Retina (tissue), 1 donor: ENCODE measurements at regions not wholly inside any gene's neighbourhood (a gene's known extent, or its start where the extent isn't known, plus 50 kb on each side); places are given as distances from the start of the nearest gene placed in this dataset.
"Not testable (repeated sequence)": the region's sequence is repeated elsewhere in the genome, so short reads cannot be mapped to it uniquely, and the experiment has no call there.

Experiments used
- DNase-seq: peaks from one replicate; pipeline ENCODE4 v3.0.0-alpha.2; 2016

DNA sequence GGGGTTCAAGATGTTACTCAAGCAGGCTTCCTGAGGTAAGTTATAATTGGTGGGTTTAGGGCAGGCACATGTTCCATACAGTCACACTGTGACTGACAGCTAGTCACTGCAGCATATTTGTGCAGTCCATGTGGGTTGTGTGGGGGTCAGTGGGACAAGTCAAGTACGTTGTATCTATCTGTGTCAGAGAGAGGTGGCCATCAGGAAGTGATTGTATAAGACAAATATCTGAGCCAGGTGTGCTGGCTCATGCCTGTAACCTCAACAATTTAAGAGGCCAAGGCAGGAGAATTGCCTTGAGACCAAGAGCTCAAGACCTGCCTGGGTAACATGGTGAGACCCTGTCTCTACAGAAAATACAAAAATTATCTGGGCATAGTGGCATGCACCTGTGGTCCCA, 509.3 kb downstream of the CENPC start:
- DNase-seq = no peak

DNA sequence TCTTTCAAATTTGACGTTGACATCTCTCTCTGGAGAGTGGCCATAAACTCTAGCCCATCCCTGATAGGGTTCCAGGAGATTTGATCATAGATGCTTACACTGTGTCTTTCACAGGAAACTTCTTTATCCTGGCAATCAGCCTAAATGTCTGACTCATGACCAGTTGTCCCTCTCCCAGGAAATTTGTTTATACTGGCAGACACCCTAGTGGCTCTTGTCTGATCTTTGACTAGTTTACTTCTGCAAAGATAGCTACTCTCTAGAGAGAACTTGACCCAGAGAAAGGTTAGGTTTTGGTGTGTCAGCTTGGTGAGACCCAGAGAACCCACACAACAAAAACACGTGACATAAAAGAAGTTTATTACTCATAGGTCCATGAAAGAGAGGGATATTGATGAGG, 509.8 kb downstream of the CENPC start:
- no peak for DNase-seq

DNA sequence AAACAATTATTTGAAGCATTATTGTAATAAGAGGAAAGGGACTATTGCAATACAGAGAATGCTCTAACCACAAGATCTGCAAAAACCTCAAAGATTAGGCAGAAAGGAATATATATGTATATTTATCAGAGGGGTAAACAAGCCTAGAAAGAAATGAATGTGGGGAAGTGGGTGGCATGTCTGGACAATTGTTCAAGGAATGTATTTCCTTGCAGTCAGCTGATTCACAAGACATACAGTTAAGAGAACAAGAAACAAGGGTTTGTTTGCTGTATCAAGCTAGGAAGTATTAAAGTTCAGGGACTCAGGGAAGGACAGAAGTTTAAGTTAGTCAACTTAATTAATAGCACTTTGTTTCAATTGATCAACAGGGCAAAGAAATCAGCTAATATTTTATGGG, 514.7 kb downstream of the CENPC start:
- DNase-seq = no peak

DNA sequence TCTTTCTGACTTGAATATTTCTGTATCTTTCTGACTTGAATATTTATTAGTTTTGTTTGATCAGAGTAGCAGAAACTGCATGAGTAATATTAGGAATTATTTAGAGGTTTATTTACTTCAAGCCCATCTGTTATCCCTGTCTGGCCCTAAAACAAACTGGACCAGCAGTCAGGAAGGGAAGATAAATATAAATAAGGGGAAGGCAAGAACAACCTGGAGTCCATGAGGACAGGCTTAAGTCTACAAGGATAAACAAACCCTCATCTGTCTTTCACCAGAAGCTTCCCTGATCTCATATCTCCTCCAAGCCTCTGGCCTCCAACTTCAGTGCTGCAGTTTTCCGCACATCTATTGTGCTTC, 524.9 kb downstream of the CENPC start:
- DNase-seq = no peak

DNA sequence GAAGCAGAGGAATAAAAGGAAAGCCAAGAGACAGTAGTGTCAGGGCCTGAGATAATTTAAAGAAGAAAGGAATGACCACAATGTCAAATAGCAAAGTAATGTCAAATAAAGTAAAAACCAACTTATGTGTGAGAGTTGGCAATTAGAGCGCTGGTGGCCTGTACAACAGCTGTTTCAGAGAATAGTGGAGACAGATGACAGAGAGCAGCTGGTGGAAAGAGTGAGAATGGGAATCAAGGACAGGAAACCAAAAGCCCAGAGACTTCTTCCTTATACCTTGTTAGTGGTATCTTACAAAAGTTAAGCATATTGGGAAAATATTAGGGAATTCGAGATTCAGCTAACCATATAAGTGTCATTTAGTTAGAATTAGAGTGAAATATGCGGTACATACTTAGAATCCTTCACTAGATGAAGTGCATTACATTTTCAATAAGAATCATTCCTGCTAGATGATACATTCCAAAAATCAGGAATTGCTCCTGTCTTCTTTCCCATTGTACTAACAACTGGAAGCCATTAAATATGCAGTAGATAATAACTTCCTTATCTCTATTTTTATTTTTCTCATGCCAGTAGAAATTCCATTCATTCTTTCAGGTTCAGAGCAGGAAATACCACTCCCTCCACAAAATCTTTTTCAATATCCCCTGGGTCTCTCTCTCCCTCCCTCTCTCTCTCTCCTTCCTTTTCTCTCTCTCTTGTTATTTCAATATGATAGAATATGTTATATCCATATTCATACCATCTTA, 525.4 kb downstream of the CENPC start:
- DNase-seq = no peak

DNA sequence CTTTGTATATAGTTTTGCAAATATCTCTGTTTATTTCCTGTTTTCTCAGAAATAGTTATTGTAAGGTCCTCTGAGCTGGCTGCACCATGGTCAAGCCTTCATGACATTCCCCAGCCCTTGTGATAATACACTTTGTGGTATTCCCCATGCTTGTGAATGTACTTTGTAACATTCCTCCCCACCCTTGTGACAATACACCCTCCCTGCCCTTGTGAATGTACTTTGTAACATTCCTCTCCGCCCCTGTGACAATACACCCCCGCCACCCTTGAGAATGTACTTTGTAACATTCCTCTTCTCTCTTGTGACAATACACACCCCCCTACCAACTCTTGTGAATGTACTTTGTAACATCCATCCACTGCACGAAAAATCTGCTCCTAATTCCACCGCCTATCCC, 530.7 kb downstream of the CENPC start:
- DNase-seq = no peak

DNA sequence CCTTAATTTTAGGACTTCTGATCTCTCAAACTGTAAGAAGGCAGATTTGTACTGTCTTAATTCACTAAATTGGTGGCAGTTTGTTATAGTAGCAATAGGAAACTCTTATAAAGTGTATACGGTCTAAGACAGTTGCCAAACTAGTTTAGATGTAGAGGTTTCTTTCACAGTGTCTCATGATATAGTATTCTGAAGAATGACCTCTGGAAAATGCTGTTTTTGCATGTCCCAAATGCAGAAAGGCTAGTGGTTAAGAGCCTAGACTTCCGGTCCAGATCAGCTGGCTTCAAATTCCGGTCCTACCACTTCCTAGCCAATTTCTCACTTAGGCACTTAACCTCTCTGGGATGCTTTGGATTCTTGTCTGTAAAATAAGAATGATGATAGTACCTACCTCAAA, 538.5 kb downstream of the CENPC start:
- DNase-seq = no peak

DNA sequence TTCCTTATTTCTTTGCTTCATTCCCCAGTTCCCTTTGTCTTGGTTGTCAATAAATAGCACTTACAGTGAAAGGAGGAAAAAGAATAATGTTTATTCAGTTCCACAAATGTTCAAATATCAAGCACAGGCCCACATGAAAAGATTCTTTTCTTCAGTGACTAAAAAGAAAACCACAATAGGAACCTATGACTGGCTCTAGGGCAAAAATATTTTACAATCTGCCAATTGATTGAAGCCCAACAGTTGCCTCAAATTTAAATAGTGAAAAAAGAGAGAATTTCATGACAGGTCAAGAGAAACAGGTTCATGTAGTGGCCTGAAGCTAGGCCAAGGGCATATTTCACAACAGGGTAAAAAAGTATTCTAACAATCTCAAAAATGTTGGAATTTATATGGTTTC, 553.8 kb downstream of the CENPC start:
- no peak for DNase-seq

DNA sequence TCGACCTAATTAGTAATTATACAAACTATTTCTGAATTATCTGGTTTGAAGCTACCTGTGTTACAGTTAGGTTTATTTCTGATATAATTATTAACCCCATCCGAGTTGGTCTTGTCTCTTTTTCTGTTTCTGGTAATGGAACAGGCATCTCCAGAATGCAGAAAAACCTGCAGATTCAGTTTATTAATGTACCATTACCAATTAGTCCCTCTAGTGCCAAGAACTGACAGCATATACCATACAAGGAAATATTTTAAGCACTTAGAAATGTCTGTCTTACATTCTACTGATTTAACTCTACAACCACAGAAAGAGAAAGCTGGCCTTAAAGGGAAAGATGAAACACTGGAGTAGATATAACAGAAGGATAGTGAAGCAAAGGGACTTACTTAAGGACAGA, 570.6 kb downstream of the CENPC start:
- no peak for DNase-seq

DNA sequence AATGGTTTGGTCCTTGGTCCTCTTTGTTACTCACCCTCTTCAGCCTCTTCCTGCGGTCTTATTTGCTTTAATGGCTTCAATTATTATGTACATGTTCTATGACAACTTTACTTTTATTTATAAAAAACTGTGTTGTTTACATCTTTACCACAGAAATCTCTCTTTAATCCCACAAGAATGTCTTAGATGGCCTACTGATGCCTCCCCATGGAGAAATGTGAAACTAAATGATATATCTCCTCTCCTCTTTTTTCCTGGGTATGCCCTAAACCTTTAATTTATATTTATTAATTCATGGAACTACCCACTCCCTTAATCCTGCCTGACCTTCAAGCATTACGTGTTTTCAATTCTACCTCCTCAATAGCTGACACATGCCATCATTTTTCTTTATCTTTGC, 573.2 kb downstream of the CENPC start:
- DNase-seq = no peak

DNA sequence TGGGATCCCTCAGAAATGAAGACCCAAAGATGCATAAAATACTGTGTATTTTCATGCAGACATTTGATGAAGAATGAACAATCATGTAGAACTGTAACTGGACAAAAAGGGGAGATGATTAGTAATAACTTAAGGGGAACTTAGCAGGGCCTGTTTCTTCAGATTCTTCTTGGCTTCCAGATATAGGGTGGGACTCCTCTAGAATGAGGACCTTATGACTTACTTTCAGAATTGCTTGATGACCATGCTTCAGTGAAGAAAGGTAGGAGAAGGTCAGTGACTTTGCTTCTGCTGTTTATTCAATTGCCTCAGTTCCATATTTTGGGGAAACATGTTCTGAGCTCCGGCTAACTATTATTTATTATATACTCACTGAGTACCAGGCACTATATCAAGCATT, 580.8 kb downstream of the CENPC start:
- no peak for DNase-seq

DNA sequence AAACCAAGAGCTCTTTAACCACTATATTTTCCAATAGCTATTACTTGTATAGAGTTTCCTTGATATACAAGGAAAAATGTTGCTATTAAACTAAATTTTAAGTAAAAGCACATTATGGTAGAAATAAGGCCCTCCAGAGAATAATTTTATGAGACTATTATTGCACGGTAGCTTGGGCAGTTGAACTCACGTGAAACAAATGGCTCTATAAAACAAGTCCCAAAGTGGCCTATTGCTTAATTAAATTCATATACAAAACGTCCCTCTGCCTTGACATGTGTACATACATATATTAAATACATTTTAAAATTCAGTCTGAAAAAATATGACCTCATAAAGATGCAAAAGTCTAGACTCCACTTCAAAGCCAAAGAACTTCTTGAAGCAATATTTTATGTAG, 582.2 kb downstream of the CENPC start:
- DNase-seq = no peak

DNA sequence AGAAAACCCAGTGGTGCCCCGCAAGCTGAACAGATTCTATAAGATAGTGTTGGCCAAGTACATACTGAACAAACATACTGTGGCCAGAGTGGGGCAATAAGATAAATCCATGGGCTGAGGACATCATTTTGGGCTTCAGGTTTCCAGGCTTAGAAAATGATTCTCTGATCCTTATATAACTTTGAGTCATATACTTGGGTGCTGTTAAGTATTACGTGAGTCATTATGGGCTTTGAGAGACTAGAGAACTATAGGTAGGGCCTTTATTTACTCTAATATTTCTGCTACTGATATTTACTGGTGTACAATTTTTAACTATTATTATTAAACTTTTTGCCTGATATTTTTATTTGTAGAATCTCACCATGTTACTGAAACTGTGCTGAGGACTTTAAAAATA, 586.1 kb downstream of the CENPC start:
- DNase-seq = no peak

DNA sequence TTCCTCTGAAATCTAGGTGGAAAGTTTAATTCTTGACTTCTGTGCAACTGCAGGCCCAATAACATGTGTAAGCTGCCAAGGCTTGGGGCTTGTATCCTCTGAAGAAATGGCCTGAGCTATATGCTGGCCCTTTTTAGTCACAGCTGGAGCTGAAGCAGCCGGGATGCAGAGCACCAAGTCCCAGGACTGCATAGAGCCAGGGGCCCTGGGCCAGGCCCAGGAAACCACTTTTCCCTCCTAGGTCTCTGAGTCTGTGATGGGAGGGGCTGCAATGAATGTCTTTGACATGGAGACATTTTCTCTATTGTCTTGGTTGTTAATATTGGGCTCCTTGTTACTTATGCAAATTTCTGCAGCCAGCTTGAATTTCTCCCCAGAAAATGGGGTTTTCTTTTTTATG, 588.5 kb downstream of the CENPC start:
- DNase-seq = no peak

DNA sequence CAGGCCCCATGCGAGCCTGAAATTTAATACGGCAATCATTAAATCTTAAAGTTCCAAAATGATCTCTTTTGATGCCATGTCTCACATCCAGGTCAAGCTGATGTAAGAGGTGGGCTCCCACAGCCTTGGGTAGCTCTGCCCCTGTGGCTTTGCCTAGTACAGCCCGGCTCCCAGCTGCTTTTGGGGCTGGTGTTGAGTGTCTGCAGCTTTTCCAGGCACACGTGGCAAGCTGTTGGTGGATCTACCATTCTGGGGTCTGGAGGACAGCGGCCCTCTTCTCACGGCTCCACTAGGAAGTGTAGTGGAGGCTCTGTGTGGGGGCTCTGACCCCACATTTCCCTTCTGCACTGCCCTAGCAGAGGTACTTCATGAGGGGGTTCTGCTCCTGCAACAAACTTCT, 588.9 kb downstream of the CENPC start:
- DNase-seq = no peak

DNA sequence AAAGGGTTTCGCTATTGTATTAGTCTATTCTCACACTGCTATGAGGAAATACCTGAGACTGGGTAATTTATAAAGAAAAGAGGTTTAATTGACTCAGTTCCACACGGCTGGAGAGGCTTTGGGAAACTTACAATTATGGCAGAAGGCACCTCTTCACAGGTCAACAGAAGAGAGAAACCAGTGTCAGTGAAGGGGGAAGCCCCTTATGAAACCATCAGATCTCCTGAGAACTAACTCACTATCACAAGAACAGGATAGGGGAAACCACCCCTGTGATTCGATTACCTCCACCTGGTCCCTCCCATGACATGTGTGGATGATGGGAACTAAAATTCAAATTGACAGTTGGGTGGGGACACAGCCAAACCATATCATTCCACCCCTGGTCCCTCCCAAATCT, 589.5 kb downstream of the CENPC start:
- no peak for DNase-seq

DNA sequence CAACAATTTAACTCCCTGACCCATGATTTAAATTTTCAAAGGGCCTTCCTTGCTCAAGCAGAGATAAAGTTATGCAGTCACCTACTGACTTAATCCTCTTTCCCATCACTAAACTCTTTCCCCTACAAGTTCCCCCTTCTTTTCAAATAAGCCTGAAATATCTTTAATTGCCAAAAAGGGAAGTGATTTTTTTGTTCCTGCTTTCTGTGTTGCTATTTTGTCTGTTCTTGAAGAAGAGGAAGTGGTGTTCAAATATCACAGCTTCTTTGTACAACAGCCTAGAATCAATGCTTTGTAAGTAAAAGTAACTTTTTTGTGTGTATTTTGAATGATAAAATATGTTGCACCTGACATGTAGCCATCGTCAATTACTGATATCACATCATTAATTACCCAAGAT, 595.9 kb downstream of the CENPC start:
- no peak for DNase-seq

DNA sequence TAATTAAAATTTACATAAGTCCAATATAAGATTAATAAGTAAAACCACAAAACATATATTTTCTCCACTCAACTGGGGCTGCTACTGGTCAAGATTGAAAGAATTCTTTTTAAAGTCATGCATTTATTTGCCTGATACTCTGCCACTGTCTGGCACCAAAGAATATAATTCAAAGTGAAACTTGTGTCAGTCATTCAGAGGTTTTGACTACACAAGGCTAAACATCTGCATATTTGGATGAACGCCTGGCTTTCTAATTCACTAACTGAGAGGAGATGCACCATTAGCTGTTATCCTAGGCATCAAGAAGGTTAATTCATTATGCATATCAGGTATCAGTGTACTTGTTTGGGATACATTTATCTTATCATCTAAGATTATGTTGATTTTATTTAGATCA, 598.5 kb downstream of the CENPC start:
- no peak for DNase-seq

DNA sequence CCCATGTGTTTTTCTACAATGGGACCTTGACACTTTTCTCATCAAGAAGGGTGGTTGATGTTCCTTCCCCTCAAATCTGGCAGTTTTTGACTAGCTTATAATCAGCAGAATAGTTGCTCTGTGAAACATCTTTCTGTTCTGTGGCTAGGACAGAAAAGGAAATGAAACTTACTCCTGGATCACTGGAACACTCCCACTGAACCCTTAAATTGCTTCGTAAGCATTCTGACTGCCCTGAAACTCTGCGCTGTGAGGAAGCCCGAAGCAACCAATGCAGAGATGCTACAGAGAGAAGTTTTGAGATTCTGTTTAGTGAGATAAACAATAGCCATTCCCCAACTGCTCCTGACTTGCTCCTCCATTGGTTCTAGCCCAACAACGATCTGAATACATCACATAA, 602.2 kb downstream of the CENPC start:
- no peak for DNase-seq

DNA sequence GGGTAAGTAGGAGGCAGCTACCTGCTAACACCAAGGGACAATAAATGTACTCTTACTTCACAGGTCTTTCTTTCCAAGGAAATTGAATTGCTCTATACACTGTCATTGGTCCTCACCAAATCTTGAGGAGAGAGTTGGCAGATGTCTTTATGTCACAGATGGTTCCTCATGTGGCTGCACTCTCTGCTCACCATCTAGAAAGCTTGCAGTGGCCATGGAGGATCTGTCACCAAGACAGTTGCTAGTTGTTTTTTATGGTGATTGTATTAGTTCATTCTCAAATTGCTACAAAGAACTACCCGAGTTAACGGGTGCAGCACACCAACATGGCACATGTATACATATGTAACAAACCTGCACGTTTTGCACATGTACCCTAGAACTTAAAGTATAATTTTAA, 613.3 kb downstream of the CENPC start:
- not testable (repeated sequence) for DNase-seq

DNA sequence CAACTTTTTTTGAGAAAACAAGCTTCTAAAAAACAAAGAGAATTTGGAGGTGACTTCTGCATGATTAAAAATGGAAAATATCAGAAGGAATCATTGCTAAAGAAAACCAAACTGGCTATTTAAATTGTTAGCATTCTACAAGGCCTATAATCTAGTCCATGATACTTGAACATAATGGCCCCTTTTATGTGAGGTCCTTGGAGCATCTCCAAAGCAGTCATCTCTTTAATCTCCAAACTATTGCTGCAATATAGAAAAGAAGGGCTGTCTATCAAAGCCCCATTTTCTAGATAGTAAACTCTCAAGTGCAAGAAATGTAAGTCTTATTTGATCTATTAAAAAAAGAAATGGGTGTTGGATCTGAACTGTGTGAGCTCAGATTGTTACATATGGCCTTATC, 615.1 kb downstream of the CENPC start:
- no peak for DNase-seq

DNA sequence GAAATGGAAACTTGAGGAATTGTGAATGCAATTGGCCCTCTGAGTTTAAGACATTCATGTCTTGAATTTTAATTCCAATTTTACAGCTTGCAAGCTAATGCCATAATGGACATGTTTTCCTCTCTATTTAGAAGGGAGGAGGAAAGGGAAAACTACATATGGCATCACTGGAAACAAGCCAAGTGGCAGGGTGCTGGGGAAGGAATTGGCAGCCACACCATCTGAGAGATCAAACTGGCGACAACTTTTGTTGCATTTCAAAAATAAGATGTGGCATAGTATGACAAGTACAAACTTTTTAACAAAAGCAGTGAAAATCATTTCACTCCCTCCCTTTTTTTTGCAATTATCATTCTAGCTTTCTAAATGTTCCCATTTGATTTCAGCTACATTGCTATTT, 615.6 kb downstream of the CENPC start:
- DNase-seq = no peak

DNA sequence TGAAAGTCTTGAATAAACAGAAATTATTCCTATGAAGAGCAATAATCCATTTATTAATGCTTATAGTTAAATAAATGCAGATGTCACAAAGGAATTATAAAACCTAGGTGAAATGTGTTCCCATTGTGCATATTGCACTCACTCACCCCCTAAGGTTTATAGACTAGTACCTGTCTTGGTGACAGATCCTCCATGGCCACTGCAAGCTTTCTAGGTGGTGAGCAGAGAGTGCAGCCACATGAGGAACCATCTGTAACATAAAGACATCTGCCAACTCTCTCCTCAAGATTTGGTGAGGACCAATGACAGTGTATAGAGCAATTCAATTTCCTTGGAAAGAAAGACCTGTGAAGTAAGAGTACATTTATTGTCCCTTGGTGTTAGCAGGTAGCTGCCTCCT, 616.4 kb downstream of the CENPC start:
- not testable (repeated sequence) for DNase-seq

DNA sequence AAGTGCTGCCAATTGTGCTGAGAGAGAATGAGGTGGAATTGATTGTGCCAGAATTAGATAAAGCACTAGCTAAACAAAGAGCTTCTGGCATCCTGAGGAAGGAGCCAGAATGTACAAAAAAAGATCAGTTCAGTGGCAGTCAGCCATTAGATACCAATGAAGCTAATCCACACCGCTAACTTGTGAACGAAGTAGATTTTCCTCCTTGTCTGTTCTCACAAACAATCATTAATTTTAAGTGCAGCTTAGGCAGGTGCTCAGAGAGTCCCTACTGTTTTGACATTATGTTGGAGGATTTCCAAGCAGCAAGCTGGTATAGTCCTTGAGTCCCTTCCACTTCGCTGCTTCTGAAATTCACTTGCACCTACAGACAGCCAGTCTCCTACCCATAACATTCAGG, 617.4 kb downstream of the CENPC start:
- peak; percentile 23 for DNase-seq

DNA sequence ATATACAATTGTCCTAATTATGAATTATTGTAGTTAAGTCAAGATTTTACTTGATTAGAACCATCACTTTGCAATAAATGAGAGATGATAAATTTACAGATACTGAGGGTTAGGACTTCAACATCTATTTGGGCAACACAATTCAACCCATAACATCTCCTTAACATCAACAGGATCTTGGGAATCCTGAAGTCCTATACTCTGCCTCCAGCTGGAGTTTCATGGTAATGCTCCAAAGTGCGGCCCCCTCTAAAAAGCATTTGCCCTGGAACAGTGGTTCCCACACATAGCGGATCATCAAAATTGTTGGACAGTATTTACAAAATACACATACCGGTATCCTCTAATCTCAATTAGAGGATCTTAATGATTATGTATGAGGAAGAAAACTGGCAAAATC, 618.6 kb downstream of the CENPC start:
- no peak for DNase-seq
